HEK293 (cell line): ENCODE measurements at regions not wholly inside any gene's neighbourhood (a gene's known extent, or its start where the extent isn't known, plus 50 kb on each side); places are given as distances from the start of the nearest gene placed in this dataset.
A peak's percentile ranks its signal among the peaks of the same experiment; 100 is the strongest.
"Not testable (repeated sequence)": the region's sequence is repeated elsewhere in the genome, so short reads cannot be mapped to it uniquely, and the experiment has no call there.

Experiments used
- CTCF ChIA-PET: fragments of 350-600 bp; formaldehyde crosslinking; extraction: SDS; loops from one replicate; lab custom pipeline; 2021; ENCODE audit warnings: antibody characterized with exemption; lab: Yijun Ruan, JAX
- POLR2A ChIA-PET: fragments of 300-600 bp; formaldehyde crosslinking; extraction: SDS; loops from one replicate; lab custom pipeline; 2020; ENCODE audit warnings: antibody characterized with exemption, inconsistent platforms; lab: Yijun Ruan, JAX
- H3K27ac ChIP-seq: fragments of 200-500 bp; sonication (Bioruptor generic); 2 replicates; pipeline ENCODE4 v1.5.1; 2014; ENCODE audit warnings: low read depth, low read length, control low read depth, inconsistent platforms; ENCODE audit errors: extremely low read depth
- H3K36me3 ChIP-seq, 2 experiments: fragments of 200-500 bp in 1 of 2; sonication (Bioruptor generic) in 1 of 2; 1 replicate in 1 of 2; 2 replicates in 1 of 2; pipeline ENCODE4 v1.5.1; 2014 to 2017; ENCODE audit warnings: inconsistent platforms in 2 of 2, low read length in 2 of 2; ENCODE audit not compliant: control insufficient read depth in 2 of 2, insufficient read depth in 1 of 2
- H3K4me1 ChIP-seq: fragments of 200-500 bp; sonication (Bioruptor generic); 2 replicates; pipeline ENCODE4 v1.5.1; 2014; ENCODE audit warnings: mild to moderate bottlenecking, low read length, inconsistent platforms; ENCODE audit not compliant: control insufficient read depth, insufficient read depth
- H3K4me3 ChIP-seq: 2 replicates; pipeline ENCODE4 v1.5.1; 2011; ENCODE audit warnings: low read depth, mild to moderate bottlenecking, control low read depth, low read length, moderate library complexity
- H3K9me3 ChIP-seq: fragments of 200-500 bp; sonication (Bioruptor generic); 2 replicates; pipeline ENCODE4 v1.5.1; 2014; ENCODE audit warnings: low read depth, low read length, inconsistent platforms; ENCODE audit not compliant: control insufficient read depth, insufficient read depth
- BCL6B ChIP-seq: fragments of 450-650 bp; formaldehyde crosslinking; IDR thresholded peaks from 2 replicates; pipeline ENCODE4 v1.5.1; 2017; ENCODE audit warnings: missing biosample characterization, missing genetic modification characterization
- HOXC10 ChIP-seq: sonication (generic); formaldehyde crosslinking; IDR thresholded peaks from 2 replicates; pipeline ENCODE4 v1.8.1; 2023; ENCODE audit warnings: mild to moderate bottlenecking, missing genetic modification reagents
- INSM2 ChIP-seq: fragments of 450-650 bp; formaldehyde crosslinking; IDR thresholded peaks from 2 replicates; pipeline ENCODE4 v1.5.1; 2016; ENCODE audit warnings: missing biosample characterization, missing genetic modification characterization
- KLF9 ChIP-seq: fragments of 450-650 bp; formaldehyde crosslinking; IDR thresholded peaks from 2 replicates; pipeline ENCODE4 v1.5.1; 2016; ENCODE audit warnings: missing biosample characterization, missing genetic modification characterization, low read depth
- PRDM6 ChIP-seq: fragments of 450-650 bp; formaldehyde crosslinking; IDR thresholded peaks from 2 replicates; pipeline ENCODE4 v1.5.1; 2017; ENCODE audit warnings: missing biosample characterization, missing genetic modification characterization
- ZIC2 ChIP-seq: fragments of 450-650 bp; formaldehyde crosslinking; IDR thresholded peaks from 2 replicates; pipeline ENCODE4 v1.5.1; 2016; ENCODE audit warnings: missing biosample characterization, missing genetic modification characterization
- ZNF133 ChIP-seq: fragments of 450-650 bp; formaldehyde crosslinking; IDR thresholded peaks from 2 replicates; pipeline ENCODE4 v1.5.1; 2016; ENCODE audit warnings: missing biosample characterization, missing genetic modification characterization
- ZNF350 ChIP-seq: fragments of 450-650 bp; formaldehyde crosslinking; IDR thresholded peaks from 2 replicates; pipeline ENCODE4 v1.5.0; 2017; ENCODE audit warnings: missing biosample characterization, mild to moderate bottlenecking, missing genetic modification characterization
- ZNF473 ChIP-seq: fragments of 450-650 bp; formaldehyde crosslinking; IDR thresholded peaks from 2 replicates; pipeline ENCODE4 v1.5.1; 2017; ENCODE audit warnings: missing biosample characterization, missing genetic modification characterization
- ZNF549 ChIP-seq: fragments of 450-650 bp; IDR thresholded peaks from 2 replicates; pipeline ENCODE4 v1.5.1; 2018; ENCODE audit warnings: missing biosample characterization, missing genetic modification characterization, mild to moderate bottlenecking, inconsistent platforms, moderate library complexity
- ZNF621 ChIP-seq: fragments of 450-650 bp; formaldehyde crosslinking; IDR thresholded peaks from 2 replicates; pipeline ENCODE4 v1.5.1; 2017; ENCODE audit warnings: missing biosample characterization, missing genetic modification characterization
- ZNF701 ChIP-seq: fragments of 450-650 bp; formaldehyde crosslinking; IDR thresholded peaks from 2 replicates; pipeline ENCODE4 v1.5.1; 2016; ENCODE audit warnings: missing biosample characterization, missing genetic modification characterization
- ZSCAN5A ChIP-seq: fragments of 450-650 bp; formaldehyde crosslinking; IDR thresholded peaks from 2 replicates; pipeline ENCODE4 v1.5.1; 2016; ENCODE audit warnings: missing biosample characterization, missing genetic modification characterization

- ChIA-PET CTCF (no interaction called here), POLR2A (no interaction called here)
- Histone ChIP-seq H3K36me3 (no peaks in the 10 kb centered on the region), H3K4me3 (no peak overlapping the region), H3K9me3 (no peaks in the 10 kb centered on the region), H3K4me1 (no peaks in the 10 kb centered on the region), H3K27ac (no peak overlapping the region)
- TF ChIP-seq ZIC2 (tag by site-specific recombination) = 0 out of 2 replicates have a peak, but pooled peaks have one; percentile 15
- TF ChIP-seq HOXC10 = no peak
- no peak for TF ChIP-seq BCL6B (tag by site-specific recombination)
- TF ChIP-seq ZNF621 (tag by site-specific recombination) = no peak
Measured at GRCh38 chr3:182342252-182342651, 451.1 kb upstream of the ATP11B start.

- CTCF ChIA-PET, H3K27ac ChIP-seq, H3K36me3 ChIP-seq, POLR2A ChIA-PET, H3K4me3 ChIP-seq, H3K4me1 ChIP-seq, H3K9me3 ChIP-seq: not testable (repeated sequence)
Measured at GRCh38 chr3:182344026-182344425, 449.3 kb upstream of the ATP11B start.

- CTCF ChIA-PET = no interaction called here
- Histone ChIP-seq H3K4me1 (no peaks in the 10 kb centered on the region), H3K9me3 (no peaks in the 10 kb centered on the region), H3K27ac (no peak overlapping the region), H3K4me3 (no peak overlapping the region), H3K36me3 (no peaks in the 10 kb centered on the region)
- TF ChIP-seq ZNF549 (tag by site-specific recombination) = no peak
- TF ChIP-seq KLF9 = no peak
- TF ChIP-seq INSM2 (tag by site-specific recombination) = no peak
- TF ChIP-seq ZNF133 (tag by site-specific recombination) = no peak
- no peak for TF ChIP-seq ZNF350 (tag by site-specific recombination)
- no peak for TF ChIP-seq ZSCAN5A (tag by site-specific recombination)
- no peak for TF ChIP-seq ZNF701 (tag by site-specific recombination)
- no peak for TF ChIP-seq ZNF473 (tag by site-specific recombination)
- no peak for TF ChIP-seq PRDM6
- POLR2A ChIA-PET = no interaction called here
Measured at GRCh38 chr3:182349051-182349450, 444.3 kb upstream of the ATP11B start.
